Fibroblast of skin of left quadriceps (primary cell): ENCODE measurements at regions not wholly inside any gene's neighbourhood (a gene's known extent, or its start where the extent isn't known, plus 50 kb on each side); places are given as distances from the start of the nearest gene placed in this dataset.

ENCODE experiments used
- DNase-seq, 2 experiments: peaks; one replicate each; pipeline ENCODE4 v3.0.0-alpha.2; 2013; ENCODE audit warnings: low read depth in 2 of 2

DNA sequence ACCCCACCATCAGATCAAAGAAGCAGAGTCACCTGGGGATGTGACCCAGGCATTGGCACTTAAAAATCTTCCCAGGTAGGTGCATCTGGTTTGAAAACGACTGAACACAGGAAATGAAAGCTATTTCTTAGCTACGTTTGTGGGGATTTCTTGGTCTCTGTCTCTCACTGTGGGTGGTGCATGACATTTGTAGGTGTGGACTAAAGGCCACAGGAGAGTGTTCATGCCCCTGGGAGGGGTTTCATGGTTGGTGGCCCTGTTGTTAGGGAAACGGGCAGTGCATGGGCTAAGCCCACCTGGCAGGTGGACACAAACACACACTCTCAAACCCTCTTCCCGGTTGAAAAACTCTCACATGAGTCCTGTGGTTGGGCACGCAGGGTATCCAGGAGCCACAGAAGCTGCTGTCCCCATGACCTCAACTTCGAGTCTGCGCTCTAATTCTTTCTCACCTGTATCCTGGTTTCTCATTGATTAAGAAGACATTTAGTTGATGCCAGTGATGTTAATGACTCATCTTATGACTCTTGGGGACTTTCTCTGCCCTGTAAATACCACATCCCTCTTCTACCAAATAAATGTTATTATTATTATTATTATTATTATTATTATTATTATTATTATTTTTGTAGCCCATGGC is 119.4 kb downstream of the MRPS6 start:
- DNase-seq, result no peak

DNA sequence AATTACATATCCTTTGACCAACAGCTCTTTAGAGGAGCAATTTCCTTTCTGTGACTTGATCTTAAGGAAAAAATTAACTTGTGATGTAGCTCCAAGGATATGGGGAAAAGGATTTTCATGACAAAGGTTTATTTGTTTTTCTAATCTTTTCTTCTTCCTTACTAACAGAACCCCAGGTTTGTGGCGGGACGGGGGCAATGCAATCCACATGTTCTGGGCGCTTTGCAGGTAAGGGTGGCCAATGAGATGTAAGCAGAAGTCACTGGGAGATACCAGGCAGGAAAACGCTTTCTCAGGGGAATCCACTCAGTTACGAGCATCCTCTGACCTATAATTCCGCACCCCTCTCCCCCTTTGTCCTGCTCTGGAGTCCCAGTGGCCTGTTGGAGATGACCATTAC is 122.0 kb downstream of the MRPS6 start:
- no peak for DNase-seq

DNA sequence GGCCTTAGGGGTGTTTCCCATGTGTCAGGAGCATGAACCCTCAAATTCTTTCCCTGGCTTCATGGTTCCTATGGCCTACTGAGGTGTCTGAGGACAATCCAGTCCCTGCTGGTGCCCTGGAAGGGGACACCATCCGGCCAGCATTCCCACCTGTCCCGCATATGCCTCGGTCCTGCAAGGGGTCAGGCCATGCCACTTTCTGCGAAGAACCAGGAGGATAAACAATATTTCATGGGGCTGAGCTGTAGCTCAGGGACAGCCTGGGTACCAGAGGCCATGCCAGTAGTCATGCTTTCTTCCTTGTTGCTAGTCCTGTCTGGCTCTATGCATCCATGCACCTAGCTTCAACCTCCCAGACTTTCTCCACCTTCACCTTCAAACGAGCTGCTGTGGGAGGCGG is 123.6 kb downstream of the MRPS6 start:
- DNase-seq, result no peak

DNA sequence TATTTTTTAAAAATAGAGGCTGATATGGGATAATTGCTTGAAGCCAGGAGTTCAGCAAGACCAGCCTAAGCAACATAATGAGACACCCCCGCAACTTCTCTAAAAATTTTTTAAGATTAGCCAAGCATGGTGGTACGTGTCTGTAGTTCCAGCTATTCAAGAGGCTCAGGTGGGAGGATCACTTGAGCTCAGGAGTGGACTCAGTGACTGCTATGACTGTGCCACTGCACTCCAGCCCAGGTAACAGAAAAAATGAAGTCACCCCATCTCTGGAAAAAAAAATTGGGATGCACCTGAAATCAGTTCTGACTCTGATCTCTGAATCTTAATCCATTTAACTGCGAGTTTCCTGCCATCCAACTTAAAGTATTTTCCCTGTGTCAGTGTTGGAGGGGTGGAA is 124.2 kb downstream of the MRPS6 start:
- no peak for DNase-seq

DNA sequence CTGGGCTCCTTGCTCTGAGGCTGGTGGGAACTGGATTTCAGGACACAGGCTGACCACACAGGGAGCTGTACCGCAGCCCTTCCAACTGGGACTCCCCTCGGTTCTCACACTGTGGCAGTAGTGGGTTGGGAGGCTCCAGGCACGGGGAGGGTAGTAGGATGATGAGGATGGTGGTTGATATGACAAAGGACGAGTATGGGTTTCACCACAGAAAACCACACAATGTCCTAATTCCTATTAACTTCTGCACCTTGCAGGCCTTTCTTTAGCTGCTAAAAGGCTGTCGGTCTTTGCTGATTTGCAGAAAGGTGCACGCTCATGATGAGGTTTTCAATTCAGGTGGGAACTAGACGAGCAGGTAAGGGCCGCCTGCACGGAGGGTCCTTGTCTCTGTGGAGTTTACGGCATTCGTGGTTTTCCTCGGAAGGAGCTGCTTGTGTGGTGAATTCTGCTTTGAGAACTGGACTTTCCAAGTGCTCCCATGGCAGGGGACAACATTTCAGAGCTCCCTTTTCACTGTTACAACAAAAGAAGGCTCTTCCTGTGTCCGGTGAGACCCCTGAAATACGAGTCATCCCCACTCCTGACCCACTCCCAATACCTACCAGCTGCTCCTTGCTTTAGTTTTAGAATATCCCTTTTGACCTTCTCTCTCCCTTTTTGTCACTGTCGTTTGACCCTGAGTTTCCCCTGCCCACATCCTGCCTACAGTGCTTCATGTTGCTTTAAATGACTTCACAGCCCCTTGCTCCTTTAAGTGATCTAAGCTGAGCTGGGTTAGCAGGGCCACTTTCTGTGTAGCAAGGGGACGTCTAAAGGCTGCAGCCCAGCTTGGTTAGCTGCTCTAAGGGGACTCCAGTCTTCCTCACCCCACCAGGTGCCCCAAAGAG is 125.1 kb downstream of the MRPS6 start:
- DNase-seq, result no peak

DNA sequence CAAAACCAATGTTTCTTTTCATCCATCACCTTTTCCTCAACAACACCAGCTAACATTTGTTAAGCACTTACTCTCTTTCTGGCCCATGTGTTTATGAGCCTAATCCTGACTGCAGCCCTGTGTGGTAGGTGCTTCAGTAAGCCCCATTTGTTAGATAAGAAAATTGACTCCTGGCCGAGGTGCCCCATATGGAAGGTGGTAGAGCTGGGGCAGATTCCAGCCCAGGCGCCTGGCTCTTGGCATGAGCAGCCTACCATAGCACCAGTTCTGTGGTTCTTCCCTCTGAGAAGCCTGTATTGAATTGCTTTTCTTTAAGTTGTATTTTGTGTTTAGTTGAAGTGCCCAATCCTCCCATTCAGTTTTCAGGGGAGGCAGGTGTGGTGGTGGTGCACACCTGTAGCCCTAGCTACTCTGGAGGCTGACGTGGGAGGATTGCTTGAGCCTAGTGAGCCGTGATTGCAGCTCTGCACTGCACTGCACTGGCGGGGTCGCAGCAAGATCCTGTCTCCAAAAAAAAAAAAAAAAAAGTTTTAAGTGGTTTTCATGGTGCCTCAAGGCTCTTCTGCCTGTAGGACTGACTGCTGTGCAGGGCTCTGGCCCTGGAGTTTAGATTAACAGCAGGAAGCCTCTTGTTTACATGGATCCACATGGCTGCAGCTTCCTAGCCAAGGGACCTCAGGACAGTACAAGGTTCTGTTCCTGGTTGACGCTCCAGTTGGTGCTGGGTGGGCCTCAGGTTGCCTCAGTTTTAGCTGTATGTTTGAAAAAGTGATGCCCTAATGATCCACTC is 125.9 kb downstream of the MRPS6 start:
- DNase-seq, result no peak

DNA sequence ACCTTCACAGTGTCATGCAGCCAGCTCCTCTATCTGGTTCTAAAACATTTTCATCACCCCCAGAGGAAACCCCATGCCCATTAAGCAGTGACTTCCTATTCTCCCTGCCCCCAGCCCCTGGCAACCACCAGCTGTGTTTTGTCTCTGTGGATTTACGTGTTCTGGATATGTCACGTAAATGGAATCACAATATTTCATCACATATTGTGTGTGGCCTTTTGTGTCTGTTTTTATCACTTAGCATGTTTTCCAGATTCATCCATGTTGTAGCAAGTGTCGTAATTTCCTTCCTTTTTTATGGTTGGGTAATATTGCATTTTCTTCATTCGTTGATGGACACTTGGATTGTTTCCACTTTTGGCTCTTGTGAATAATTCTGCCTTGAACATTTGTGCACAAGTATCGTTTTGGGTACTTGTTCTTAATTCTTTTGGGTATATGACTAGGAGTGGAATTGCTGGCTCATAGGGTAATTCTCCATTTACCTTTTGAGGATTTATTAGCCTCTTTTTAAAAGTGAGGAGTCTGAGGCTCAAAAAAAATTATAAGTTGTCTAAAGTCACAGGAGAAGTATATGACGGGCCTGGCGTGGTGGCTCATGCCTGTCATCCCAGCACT is 127.0 kb downstream of the MRPS6 start:
- no peak for DNase-seq

DNA sequence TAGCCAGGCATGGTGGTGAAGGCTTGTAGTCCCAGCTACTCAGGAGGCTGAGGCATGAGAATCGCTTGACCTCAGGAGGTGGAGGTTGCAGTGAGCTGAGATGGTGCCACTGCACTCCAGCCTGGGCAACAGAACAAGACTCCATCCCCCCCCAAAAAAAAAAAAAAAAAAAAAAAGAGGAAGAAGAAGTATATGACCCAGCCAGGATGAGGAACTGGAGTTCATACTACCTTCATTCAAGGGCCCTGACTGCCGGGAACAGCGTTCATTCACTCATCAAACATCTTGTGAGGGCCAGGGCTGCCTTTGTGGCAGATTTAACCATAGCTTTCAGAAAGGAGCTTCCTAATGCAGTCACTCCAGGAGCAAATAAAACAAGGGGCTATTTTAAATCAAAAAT is 127.6 kb downstream of the MRPS6 start:
- no peak for DNase-seq

DNA sequence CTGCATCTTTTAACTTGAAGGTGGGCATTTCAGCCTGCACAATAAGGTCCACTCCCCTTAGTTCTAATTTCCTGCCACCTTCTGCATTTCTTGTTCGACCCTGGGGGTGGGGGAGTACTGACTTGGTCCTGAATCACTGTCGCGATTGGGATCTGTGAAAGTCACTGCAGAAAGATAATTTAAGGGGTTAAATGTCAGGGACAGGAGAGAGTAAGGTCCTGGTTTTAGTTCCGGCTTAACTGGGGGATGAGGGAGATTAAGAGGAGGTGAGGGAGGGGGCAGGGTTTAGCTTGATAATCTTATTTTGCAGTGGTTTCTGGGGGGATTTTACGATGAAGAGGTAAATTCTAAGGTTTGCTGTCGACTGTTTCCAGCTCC is 128.1 kb downstream of the MRPS6 start:
- no peak for DNase-seq

DNA sequence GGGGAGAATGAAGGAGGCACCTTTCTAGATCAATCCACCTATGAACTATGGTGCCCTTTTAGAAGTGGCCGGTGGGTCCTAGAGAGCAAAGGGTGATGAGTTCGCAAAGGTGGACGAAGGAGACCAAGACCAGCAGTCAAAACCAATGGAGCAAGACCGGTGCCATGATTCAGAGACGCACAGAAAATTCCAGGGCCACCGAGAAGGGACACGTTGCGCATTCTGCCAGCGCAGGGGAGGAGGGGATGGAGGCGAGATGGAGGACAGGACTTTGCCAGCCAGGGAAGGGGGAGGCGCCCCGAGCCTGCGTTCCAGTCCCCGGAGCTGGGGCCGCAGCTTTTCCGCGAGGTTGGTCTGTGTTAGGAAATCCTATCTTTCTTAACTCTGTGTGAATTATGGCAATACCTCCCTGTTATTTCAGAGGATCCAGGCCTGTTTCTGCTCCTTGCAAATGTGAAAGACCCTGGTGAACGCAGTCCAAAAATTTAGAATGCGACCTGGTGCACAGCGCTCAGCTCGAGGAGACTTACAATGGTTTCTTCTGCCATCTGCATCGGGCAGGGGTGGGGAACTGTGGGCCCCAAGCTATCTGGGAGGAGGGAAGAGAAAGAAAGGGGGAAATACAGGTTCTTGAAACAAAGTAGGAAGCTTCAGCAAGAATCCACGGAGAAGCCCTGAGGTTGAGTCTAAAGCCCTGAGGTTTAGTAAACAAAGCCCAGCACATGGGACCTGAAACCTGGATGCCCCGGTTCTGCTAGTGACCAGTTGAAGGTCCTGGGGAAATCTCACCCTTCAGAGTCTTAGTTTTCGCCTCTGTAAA is 129.4 kb downstream of the MRPS6 start:
- DNase-seq, result no peak

DNA sequence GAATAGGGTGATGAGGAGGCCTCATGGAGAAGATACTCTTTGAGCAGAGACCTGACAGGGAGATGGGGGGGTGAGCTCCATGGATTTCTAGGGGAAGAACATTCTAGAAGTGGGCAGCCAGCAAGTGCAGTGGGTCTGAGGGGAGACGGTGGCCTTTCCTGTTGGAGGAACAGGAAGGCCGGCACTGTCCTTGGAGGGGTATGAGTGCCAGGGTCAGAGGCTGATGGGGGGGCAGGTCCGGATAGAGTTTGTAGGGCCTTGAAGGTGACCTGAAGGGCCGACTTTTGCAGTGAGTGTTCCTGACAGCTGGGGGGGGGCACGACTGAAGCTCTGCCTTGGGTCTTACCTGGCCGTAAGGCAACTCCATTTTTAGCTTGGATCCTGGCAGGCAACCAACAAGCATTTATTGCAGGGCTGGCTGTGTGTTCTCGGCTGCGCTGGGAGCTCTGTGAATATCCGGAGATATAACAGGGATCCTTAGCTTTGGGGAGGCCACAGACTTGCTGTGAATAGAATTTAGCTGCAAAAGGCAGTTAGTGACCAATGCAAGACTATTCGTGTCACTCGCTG is 130.6 kb downstream of the MRPS6 start:
- DNase-seq, result no peak

DNA sequence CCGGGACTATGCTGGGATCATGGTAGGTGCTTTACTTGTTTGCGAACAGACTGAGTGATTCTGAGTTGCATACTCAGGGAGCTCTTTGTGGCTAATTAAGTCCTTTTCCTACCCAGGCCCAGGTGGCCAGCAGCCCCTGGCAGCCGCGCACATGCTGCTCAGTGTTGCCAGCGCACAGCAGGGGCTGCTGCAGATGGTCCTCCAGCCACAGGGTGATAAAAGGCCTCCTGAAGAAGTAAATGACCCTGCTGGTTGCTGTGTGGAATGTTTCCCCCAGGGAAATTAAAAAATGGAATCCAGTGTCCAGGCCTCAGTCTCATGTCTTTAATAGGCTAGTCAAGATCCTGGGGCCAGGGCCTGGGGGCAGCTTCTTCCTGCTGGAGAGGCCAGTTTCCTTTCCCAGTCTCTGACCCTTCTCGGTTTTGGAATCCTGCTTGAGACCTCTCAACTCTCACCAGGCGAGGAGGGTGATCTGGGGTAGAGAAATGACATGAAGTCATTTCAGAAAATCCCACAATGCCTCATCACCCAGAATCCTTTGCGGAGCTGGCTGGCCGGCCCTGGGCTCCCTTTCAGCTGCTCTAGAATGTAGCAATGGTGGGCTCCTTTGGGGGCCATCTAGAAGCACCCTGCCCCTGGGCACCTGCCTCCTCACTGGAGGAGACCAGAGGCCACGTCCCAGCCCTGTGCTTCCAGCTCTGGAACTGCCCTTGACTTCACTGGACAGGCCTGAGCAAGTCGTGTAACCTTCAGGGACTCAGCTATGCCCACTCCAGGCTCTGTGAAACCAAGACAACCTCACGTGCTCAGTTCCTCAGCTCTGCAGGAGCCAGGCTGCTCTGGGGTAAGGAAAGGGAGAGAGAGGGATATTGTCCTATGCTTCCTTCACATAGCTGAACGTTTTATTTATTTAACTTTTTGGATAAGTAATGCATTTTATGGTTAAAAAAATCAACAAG is 131.4 kb downstream of the MRPS6 start:
- DNase-seq, result no peak

DNA sequence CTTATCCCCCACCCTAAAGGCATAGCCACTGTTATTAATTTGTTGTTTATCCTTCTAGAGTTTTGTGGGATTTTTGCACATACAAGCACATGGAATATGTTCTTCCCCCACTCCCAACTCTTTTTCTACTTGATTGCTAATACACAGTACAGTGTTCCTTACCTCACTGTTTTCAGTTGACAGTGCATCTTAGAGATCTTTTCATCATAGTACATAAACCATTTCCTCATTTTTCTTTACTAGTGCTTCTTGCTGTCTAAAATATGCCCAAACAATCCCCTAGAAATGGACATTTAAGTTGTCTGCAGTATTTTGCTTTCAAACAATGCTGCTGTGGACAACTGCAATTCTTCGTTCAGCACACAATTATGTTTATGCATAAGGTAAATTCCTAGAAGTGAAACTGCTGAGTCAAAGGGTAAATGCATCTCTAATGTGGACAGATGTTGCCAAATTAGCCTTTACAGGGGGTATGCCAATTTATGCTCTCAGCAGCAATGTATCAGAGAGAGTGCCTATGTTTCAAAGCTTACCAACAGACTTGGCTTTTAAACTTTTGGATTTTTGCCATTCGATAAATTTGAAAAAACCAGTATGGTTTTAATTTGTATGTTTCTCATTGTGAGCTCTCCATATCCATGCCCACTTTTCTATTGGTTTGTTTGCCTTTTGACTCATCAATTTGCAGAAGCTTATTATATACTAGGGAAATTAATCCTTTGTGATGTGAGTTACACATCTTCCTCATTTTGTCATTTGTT is 132.6 kb downstream of the MRPS6 start:
- peak in 1 of 2 experiments; percentile 40 for DNase-seq

DNA sequence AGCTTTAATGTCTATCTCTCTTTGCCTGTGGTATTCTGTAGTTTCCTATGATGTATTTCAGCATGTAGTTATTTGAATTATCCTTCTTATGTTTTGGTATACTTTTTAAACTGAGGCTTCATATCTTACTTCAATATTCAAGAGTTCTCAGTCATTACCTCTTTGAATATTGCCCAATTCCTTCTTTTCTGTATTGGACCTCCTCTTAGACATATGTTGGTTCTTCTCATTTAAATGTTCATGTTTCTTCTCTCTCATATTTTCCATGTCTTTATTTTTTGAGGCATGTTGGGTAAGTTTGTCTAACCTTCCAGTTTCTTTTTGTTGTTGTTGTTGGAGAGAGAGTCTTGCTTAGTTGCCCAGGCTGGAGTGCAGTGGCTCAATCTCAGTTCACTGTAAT is 140.6 kb downstream of the MRPS6 start:
- DNase-seq, result no peak

DNA sequence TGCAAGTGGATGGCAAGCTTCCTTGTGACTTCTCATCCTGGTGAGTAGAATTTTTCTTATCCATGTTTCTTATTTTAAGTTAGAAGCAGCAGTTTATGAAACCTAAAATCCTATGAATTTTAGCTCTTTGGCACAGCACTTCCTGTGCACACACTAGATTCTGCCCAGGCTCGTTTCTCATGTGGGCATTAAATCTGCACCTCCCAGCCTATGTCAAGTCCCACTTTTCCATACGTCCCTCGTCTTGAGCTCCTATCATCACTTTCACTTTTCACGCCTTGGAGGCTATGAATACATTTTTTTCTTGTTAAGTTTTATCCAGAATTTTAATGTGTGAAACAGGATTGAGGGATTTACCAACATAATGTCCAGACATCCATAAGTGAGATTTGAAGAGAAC is 142.1 kb downstream of the MRPS6 start:
- DNase-seq, result no peak

DNA sequence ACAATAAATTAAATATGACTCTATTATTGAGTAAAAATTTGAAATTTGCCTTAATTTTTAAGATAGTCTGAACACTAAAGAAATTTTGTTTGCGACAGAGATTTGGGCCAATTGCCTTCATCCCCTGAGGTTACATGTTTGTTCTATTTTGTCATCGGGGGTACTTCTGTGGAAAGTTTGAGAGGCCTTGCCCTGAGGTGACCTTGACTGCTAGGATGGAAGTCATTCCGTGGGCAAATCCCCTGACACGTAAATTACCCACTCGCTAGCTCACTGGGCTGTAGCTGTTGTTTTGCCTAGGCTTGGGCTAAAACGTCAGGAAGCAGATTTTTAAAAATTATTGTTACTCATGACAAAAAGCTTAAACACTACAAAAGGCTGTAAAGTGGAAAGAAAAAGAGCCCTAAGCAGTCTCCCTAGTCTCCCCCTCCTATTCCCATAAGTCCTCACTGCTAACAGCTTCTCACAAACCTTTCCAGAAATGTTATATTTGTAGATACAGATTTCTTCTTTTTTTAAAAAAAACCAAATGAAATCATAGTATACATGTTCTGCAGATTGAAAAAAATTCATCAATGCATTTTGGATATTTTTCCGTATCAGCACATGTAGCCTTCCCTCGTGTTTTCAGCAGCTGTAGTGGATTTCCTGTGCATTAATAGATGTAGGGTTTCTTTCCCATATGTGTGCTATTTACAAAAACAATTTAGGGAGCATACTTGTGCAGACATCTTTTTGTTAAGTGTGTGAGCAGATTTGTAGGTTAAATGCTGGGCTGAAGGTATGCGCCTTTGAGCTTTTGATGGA is 142.7 kb downstream of the MRPS6 start:
- no peak for DNase-seq

DNA sequence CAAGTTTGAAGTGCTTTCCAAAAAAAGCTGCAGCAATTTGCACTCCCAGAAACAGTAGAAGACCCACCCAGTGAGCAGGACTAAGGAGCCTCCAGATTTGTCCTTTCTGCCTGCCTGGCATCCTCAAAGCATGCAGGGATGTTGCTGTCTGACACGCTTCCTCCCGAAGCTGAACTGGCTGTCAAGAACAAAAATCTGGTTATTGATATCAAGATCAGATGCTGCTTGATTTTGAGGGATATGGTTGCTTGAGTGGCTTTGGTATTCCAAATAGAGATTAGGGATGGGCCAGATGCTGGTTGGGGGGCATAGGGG is 143.3 kb downstream of the MRPS6 start:
- DNase-seq, result no peak

DNA sequence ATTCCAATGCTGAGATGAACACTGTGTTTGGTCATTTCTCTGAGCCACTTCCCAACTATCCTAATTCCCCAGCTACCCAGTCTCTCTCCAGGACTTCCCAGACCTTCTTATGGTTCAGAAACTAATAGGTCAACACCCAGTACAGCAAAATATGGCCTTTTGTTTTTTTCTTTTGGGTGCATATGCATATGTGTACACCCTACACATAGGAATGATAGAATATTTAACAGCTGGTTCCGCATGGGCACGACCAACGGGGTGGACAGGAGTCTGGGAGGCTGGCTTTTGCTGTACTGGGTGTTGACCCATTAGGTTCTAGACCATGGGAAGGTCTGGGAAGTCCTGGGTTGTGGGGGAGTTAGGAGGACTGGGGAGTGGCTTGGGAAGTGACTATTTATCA is 143.9 kb downstream of the MRPS6 start:
- no peak for DNase-seq
